AG04450 (cell line): ENCODE measurements at regions not wholly inside any gene's neighbourhood (a gene's known extent, or its start where the extent isn't known, plus 50 kb on each side); places are given as distances from the start of the nearest gene placed in this dataset.
A peak's percentile ranks its signal among the peaks of the same experiment; 100 is the strongest.

Source experiments
- CTCF ChIA-PET: fragments of 300-600, 350-600 bp; formaldehyde crosslinking; extraction: SDS; loops from one replicate; lab custom pipeline; 2022; ENCODE audit warnings: antibody characterized with exemption, inconsistent platforms; lab: Charles Lee
- POLR2A ChIA-PET: fragments of 350-600 bp; formaldehyde crosslinking; extraction: SDS; loops from one replicate; lab custom pipeline; 2021; ENCODE audit warnings: antibody characterized with exemption, inconsistent platforms; lab: Yijun Ruan, JAX
- DNase-seq: peaks from one replicate; pipeline ENCODE4 v3.0.0-alpha.2; 2011; ENCODE audit warnings: low read depth, low spot score
- H3K27ac ChIP-seq: one replicate; pipeline ENCODE4 v1.5.1; 2012; ENCODE audit warnings: low read depth, low read length, control low read depth
- H3K27me3 ChIP-seq: one replicate; pipeline ENCODE4 v1.6.0; 2012; ENCODE audit warnings: low read length; ENCODE audit not compliant: control insufficient read depth, insufficient read depth
- H3K4me3 ChIP-seq: 2 replicates; pipeline ENCODE4 v1.5.1; 2011; ENCODE audit warnings: mild to moderate bottlenecking, low read depth, low read length, control low read depth
- H3K9me3 ChIP-seq: 2 replicates; pipeline ENCODE4 v1.5.1; 2012; ENCODE audit warnings: low read length; ENCODE audit not compliant: control insufficient read depth, insufficient read depth
- TF ChIP-seq, protein P1 (sequence below): IDR thresholded peaks from 2 replicates; pipeline ENCODE4 v1.5.1; 2011; ENCODE audit warnings: low read depth, low read length, control low read depth, inconsistent platforms

DNA sequence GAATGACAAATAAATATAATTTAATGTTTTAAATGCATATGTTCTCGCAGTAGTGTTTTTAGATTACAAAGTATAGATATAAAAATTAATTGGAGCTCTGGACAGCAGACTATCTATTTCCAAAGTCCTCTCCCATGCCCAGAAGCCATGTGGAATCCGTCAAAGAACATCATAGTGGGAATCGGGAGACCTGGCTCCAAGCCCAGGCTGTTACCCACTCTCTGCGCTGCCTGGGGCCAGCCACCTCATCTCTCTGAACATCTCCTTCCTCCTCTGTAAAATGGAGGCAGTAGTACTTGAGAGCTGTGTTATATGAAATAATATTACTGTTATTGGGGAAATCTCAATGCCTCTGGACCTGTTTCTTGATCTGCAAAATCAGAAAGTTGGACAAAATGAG is 58.1 kb upstream of the SLC30A5 start:
- TF ChIP-seq, protein P1, sequence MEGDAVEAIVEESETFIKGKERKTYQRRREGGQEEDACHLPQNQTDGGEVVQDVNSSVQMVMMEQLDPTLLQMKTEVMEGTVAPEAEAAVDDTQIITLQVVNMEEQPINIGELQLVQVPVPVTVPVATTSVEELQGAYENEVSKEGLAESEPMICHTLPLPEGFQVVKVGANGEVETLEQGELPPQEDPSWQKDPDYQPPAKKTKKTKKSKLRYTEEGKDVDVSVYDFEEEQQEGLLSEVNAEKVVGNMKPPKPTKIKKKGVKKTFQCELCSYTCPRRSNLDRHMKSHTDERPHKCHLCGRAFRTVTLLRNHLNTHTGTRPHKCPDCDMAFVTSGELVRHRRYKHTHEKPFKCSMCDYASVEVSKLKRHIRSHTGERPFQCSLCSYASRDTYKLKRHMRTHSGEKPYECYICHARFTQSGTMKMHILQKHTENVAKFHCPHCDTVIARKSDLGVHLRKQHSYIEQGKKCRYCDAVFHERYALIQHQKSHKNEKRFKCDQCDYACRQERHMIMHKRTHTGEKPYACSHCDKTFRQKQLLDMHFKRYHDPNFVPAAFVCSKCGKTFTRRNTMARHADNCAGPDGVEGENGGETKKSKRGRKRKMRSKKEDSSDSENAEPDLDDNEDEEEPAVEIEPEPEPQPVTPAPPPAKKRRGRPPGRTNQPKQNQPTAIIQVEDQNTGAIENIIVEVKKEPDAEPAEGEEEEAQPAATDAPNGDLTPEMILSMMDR: no peak
- CTCF ChIA-PET: no interaction called here
- no peak for DNase-seq
- H3K9me3 ChIP-seq: no peaks in the 10 kb centered on the region
- H3K27ac ChIP-seq: no peak overlapping the region
- POLR2A ChIA-PET: no interaction called here
- H3K4me3 ChIP-seq: no peak overlapping the region
- peaks cover 18% of the 10 kb centered on the region for H3K27me3 ChIP-seq

DNA sequence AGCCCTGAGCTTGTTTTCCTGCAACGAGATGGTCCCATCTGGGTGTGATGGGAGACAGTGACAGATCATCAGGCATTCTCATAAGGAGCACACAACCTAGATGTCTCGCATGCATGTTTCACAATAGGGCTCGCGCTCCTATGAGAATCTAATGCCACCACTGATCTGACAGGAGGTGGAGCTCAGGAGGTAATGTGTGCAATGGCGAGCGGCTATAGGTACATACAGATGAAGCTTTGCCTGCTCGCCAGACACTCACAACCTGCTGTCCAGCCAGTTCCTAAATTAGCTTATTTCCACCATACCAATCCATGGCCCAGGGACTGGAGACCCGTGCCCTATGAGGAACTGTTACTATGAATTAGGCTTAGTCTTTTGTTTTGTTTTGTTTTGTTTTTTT is 55.3 kb upstream of the SLC30A5 start:
- CTCF ChIA-PET: no interaction called here

DNA sequence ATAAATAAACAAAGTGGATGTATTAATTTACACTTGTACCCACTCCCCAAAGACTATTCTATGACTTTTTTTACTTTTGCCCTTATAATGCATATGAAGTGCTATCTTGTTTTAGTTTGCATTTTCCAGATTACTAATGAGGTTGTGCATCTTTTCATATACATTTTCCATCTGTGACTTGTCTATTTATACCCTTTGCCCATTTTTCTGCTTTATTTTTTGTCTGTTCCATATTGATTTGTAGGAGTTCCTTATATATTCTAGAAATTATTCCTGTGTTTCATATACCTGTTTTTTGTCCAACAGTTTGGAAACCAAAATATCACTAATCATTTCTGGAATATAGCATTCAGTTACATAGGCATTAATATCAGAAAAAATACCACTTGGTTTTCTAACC is 54.0 kb upstream of the SLC30A5 start:
- CTCF ChIA-PET: no interaction called here
- POLR2A ChIA-PET: no interaction called here
- TF ChIP-seq, protein P1: no peak
- Histone ChIP-seq H3K27me3 (peaks cover 8% of the 10 kb centered on the region), H3K4me3 (no peak overlapping the region), H3K27ac (no peak overlapping the region), H3K9me3 (no peaks in the 10 kb centered on the region)
- no peak for DNase-seq

More for the DNA sequence above, 55.3 kb upstream of the SLC30A5 start:
- Histone ChIP-seq H3K9me3 (no peaks in the 10 kb centered on the region), H3K4me3 (no peak overlapping the region), H3K27me3 (peaks cover 8% of the 10 kb centered on the region), H3K27ac (no peak overlapping the region)
- DNase-seq: no peak
- POLR2A ChIA-PET: no interaction called here
- TF ChIP-seq, protein P1: no peak

DNA sequence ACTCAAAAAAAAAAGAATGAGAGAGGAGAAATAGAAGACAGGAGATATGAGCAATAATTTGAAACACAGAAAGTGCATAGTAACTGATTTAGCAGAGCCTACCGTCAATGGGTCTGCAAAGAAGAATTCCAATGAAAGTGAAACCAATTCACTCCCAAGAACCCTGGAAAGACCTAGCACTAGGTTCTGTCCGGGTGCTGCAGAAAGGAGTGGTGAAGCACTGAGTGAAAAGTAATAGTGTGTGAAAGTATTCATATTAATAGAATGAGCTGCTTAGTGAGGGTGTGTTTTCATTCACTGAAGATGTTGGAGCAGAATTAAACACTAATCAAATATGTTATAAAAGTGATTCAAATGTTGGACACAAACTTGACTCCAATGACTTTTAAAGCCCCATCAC is 51.3 kb upstream of the SLC30A5 start:
- Histone ChIP-seq H3K4me3 (no peak overlapping the region), H3K9me3 (no peaks in the 10 kb centered on the region), H3K27ac (no peak overlapping the region), H3K27me3 (no peaks in the 10 kb centered on the region)
- ChIA-PET POLR2A (no interaction called here), CTCF (interaction anchor here (0.7 to 2.9 kb wide), 12 partner anchors 9 to 357 kb away, joined by 3 to 22 read pairs (median 4); partner anchors contain the start of genes CCDC125, RAD17 and SLC30A5)
- TF ChIP-seq, protein P1: no peak
- no peak for DNase-seq

DNA sequence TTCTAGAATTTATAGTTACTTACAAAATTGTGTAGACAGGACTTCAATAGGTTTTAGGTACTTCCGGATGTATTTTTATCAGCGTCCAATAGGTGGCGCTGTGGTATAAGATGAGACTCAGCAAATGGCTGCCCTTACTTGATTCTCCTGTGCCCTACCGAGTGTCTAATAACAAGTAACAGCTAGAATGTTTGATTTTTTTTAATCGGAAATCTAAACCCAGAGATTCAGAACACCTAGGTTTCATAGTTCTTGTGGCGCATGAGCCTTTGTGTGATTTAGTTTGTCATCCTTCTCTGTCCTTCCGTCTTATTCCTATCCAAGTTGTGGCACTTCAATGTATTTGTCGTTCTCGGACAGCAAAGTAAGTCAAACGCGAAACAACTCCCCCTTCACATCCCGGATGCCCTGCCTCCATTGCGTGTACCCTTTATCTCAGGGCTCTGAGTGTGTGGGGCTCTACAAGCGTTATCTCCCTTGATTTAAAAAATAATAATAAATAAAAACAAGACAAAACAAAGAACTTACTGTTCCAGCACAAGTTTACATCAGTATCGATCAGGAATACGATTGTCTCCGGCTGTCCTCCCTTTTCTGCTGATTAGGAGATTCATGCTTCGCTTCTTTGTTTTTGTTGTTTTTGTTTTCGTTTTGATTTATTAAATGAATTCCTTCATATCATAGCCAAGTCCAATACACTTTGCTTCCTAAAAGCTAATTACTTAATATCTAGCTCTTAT is 50.7 kb upstream of the SLC30A5 start:
- no peaks in the 10 kb centered on the region for H3K27me3 ChIP-seq
- peak; percentile 89 for DNase-seq
- H3K9me3 ChIP-seq: no peaks in the 10 kb centered on the region
- peak overlapping the region; percentile 47 for H3K4me3 ChIP-seq
- ChIA-PET POLR2A (interaction anchor here (0.6 kb wide), 1 partner anchor 254 kb away, joined by 4 read pairs; no protein-coding TSS in a partner anchor), CTCF (interaction anchor here (0.5 to 2.9 kb wide), 24 partner anchors 8 to 1971 kb away, joined by 3 to 22 read pairs (median 4); partner anchors contain the start of genes CCDC125, RAD17 and SLC30A5)
- TF ChIP-seq, protein P1: peak; percentile 85
- H3K27ac ChIP-seq: no peak overlapping the region
